ENCODE measurements at regions not wholly inside any gene's neighbourhood (a gene's known extent, or its start where the extent isn't known, plus 50 kb on each side); places are given as distances from the start of the nearest gene placed in this dataset.
"Not testable (repeated sequence)": the region's sequence is repeated elsewhere in the genome, so short reads cannot be mapped to it uniquely, and the experiment has no call there.

- DNase-seq, result no peak
Observed at GRCh38 chr11:42329929-42330565, 870.6 kb upstream of the LRRC4C start.

GRCh38 chr11:42337786-42338455 lies 878.5 kb upstream of the LRRC4C start:
- no peak for DNase-seq

- DNase-seq, result no peak
Observed at GRCh38 chr11:42344204-42344792, 884.8 kb upstream of the LRRC4C start.

GRCh38 chr11:42345933-42346332 lies 886.5 kb upstream of the LRRC4C start:
- no peak for DNase-seq

GRCh38 chr11:42363701-42364100 lies 904.2 kb upstream of the LRRC4C start:
- no peak for DNase-seq

GRCh38 chr11:42390116-42390515 lies 921.7 kb upstream of the API5 start:
- DNase-seq, result no peak

GRCh38 chr11:42397483-42397882 lies 914.3 kb upstream of the API5 start:
- no peak for DNase-seq

- DNase-seq, result no peak
Observed at GRCh38 chr11:42407341-42407740, 904.5 kb upstream of the API5 start.

- DNase-seq, result no peak
Observed at GRCh38 chr11:42410251-42410955, 901.4 kb upstream of the API5 start.

GRCh38 chr11:42412590-42412989 lies 899.2 kb upstream of the API5 start:
- no peak for DNase-seq

GRCh38 chr11:42417691-42418090 lies 894.1 kb upstream of the API5 start:
- DNase-seq, result no peak

GRCh38 chr11:42422090-42422489 lies 889.7 kb upstream of the API5 start:
- DNase-seq, result no peak

- DNase-seq, result not testable (repeated sequence)
Observed at GRCh38 chr11:42434911-42435310, 876.9 kb upstream of the API5 start.

- no peak for DNase-seq
Observed at GRCh38 chr11:42444406-42444805, 867.4 kb upstream of the API5 start.

- no peak for DNase-seq
Observed at GRCh38 chr11:42462558-42463310, 849.1 kb upstream of the API5 start.

- DNase-seq, result no peak
Observed at GRCh38 chr11:42465623-42466022, 846.2 kb upstream of the API5 start.

GRCh38 chr11:42473106-42473505 lies 838.7 kb upstream of the API5 start:
- DNase-seq, result no peak

GRCh38 chr11:42482822-42483221 lies 829.0 kb upstream of the API5 start:
- no peak for DNase-seq

GRCh38 chr11:42490506-42490905 lies 821.3 kb upstream of the API5 start:
- DNase-seq, result no peak

- DNase-seq, result no peak
Observed at GRCh38 chr11:42494459-42494858, 817.3 kb upstream of the API5 start.

GRCh38 chr11:42498971-42499370 lies 812.8 kb upstream of the API5 start:
- no peak for DNase-seq

GRCh38 chr11:42502151-42502550 lies 809.6 kb upstream of the API5 start:
- DNase-seq, result no peak

GRCh38 chr11:42521994-42522393 lies 789.8 kb upstream of the API5 start:
- no peak for DNase-seq

All from activated CD4-positive, alpha-beta T cell treated with anti-CD3 and anti-CD28 coated beads for 48 hours (primary cell).